Neural cell (in vitro differentiated cells): ENCODE measurements at regions not wholly inside any gene's neighbourhood (a gene's known extent, or its start where the extent isn't known, plus 50 kb on each side); places are given as distances from the start of the nearest gene placed in this dataset.

ENCODE experiments used
- EP300 ChIP-seq: fragments of 450-650 bp; conservative IDR thresholded peaks from 2 replicates; pipeline ENCODE4 v1.6.1; 2014; ENCODE audit warnings: antibody characterized with exemption, mild to moderate bottlenecking, moderate library complexity; ENCODE audit not compliant: poor library complexity, severe bottlenecking
- EZH2 ChIP-seq: fragments of 200-600, 300-800 bp; shearing (Covaris generic), sonication (generic); IDR thresholded peaks from 2 replicates; pipeline ENCODE4 v1.6.1; 2014; ENCODE audit warnings: antibody characterized with exemption, low read length, borderline replicate concordance, mild to moderate bottlenecking; ENCODE audit not compliant: insufficient read depth, poor library complexity, severe bottlenecking
- MXI1 ChIP-seq: fragments of 450-650 bp; conservative IDR thresholded peaks from 2 replicates; pipeline ENCODE4 v1.6.1; 2014; ENCODE audit warnings: antibody characterized with exemption, mild to moderate bottlenecking; ENCODE audit not compliant: poor library complexity, severe bottlenecking
- POLR2AphosphoS5 ChIP-seq: IDR thresholded peaks from 2 replicates; pipeline ENCODE4 v1.6.1; 2012
- RAD21 ChIP-seq: fragments of 450-650 bp; conservative IDR thresholded peaks from 2 replicates; pipeline ENCODE4 v1.6.1; 2014; ENCODE audit warnings: antibody characterized with exemption, mild to moderate bottlenecking, moderate library complexity
- TAF1 ChIP-seq: IDR thresholded peaks from 2 replicates; pipeline ENCODE4 v1.6.1; 2012; ENCODE audit warnings: low read depth
- TF ChIP-seq, protein P1 (sequence below): fragments of 450-650 bp; IDR thresholded peaks from 2 replicates; pipeline ENCODE4 v1.5.1; 2014; ENCODE audit warnings: antibody characterized with exemption, mild to moderate bottlenecking, moderate library complexity; ENCODE audit not compliant: poor library complexity, severe bottlenecking
- TF ChIP-seq, protein P2 (sequence below): IDR thresholded peaks from 2 replicates; pipeline ENCODE4 v1.6.1; 2012; ENCODE audit warnings: borderline replicate concordance

DNA sequence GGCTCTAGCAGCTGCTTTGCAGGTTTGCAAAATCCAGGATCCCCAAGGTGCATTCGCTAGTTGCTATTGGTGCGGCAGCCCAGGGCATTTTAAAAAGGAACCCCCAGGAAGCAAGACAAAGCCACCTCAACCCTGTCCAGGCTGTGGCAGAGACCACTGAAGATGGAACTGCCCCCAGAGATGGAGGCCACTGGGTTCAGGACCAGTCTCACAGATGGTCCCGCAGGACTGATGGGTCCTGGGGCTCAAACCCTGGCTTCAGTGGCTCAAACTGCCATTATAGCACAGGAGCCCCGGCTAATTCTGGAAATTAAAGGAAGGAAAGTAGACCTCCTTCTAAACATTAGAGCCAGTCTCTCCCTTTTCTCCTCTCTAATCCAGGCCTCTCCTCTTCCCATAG is 79.8 kb upstream of the TSPAN11 start:
- TF ChIP-seq, protein P1, sequence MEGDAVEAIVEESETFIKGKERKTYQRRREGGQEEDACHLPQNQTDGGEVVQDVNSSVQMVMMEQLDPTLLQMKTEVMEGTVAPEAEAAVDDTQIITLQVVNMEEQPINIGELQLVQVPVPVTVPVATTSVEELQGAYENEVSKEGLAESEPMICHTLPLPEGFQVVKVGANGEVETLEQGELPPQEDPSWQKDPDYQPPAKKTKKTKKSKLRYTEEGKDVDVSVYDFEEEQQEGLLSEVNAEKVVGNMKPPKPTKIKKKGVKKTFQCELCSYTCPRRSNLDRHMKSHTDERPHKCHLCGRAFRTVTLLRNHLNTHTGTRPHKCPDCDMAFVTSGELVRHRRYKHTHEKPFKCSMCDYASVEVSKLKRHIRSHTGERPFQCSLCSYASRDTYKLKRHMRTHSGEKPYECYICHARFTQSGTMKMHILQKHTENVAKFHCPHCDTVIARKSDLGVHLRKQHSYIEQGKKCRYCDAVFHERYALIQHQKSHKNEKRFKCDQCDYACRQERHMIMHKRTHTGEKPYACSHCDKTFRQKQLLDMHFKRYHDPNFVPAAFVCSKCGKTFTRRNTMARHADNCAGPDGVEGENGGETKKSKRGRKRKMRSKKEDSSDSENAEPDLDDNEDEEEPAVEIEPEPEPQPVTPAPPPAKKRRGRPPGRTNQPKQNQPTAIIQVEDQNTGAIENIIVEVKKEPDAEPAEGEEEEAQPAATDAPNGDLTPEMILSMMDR = no peak
- TF ChIP-seq EP300 (no peak), EZH2 (no peak), POLR2AphosphoS5 (no peak), MXI1 (no peak), TAF1 (no peak), RAD21 (no peak)
- TF ChIP-seq, protein P2, sequence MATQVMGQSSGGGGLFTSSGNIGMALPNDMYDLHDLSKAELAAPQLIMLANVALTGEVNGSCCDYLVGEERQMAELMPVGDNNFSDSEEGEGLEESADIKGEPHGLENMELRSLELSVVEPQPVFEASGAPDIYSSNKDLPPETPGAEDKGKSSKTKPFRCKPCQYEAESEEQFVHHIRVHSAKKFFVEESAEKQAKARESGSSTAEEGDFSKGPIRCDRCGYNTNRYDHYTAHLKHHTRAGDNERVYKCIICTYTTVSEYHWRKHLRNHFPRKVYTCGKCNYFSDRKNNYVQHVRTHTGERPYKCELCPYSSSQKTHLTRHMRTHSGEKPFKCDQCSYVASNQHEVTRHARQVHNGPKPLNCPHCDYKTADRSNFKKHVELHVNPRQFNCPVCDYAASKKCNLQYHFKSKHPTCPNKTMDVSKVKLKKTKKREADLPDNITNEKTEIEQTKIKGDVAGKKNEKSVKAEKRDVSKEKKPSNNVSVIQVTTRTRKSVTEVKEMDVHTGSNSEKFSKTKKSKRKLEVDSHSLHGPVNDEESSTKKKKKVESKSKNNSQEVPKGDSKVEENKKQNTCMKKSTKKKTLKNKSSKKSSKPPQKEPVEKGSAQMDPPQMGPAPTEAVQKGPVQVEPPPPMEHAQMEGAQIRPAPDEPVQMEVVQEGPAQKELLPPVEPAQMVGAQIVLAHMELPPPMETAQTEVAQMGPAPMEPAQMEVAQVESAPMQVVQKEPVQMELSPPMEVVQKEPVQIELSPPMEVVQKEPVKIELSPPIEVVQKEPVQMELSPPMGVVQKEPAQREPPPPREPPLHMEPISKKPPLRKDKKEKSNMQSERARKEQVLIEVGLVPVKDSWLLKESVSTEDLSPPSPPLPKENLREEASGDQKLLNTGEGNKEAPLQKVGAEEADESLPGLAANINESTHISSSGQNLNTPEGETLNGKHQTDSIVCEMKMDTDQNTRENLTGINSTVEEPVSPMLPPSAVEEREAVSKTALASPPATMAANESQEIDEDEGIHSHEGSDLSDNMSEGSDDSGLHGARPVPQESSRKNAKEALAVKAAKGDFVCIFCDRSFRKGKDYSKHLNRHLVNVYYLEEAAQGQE = no peak
